Activated naive CD4-positive, alpha-beta T cell treated with anti-CD3 and anti-CD28 coated beads for 36 hours (primary cell): ENCODE measurements at regions not wholly inside any gene's neighbourhood (a gene's known extent, or its start where the extent isn't known, plus 50 kb on each side); places are given as distances from the start of the nearest gene placed in this dataset.

Experiments
- CTCF ChIA-PET: fragments of 350-600 bp; sonication (Branson Sonifier 250); formaldehyde crosslinking; loops from one replicate; lab custom pipeline; 2021; ENCODE audit warnings: antibody characterized with exemption; lab: Charles Lee
- DNase-seq: peaks from one replicate; pipeline ENCODE4 v3.0.0-alpha.2; 2020
- H3K27ac Mint-ChIP-seq: one replicate; pipeline ENCODE4 v1.8.0; 2021; ENCODE audit warnings: mild to moderate bottlenecking, mixed read lengths
- H3K27me3 Mint-ChIP-seq: one replicate; pipeline ENCODE4 v1.8.0; 2021; ENCODE audit warnings: low read depth, mixed read lengths
- H3K36me3 Mint-ChIP-seq: one replicate; pipeline ENCODE4 v1.8.0; 2021; ENCODE audit warnings: low read depth, mixed read lengths
- H3K4me1 Mint-ChIP-seq: one replicate; pipeline ENCODE4 v1.8.0; 2021; ENCODE audit warnings: low read depth, mixed read lengths
- H3K4me3 Mint-ChIP-seq: one replicate; pipeline ENCODE4 v1.8.0; 2021; ENCODE audit warnings: mild to moderate bottlenecking, moderate library complexity, mixed read lengths
- H3K9me3 Mint-ChIP-seq: one replicate; pipeline ENCODE4 v1.8.0; 2021; ENCODE audit warnings: mixed read lengths
- intact Hi-C: fragments of 100-400 bp; cut with micrococcal nuclease; formaldehyde crosslinking; loops from one replicate; pipeline ENCODE4 v1.15.1; 2023

DNA sequence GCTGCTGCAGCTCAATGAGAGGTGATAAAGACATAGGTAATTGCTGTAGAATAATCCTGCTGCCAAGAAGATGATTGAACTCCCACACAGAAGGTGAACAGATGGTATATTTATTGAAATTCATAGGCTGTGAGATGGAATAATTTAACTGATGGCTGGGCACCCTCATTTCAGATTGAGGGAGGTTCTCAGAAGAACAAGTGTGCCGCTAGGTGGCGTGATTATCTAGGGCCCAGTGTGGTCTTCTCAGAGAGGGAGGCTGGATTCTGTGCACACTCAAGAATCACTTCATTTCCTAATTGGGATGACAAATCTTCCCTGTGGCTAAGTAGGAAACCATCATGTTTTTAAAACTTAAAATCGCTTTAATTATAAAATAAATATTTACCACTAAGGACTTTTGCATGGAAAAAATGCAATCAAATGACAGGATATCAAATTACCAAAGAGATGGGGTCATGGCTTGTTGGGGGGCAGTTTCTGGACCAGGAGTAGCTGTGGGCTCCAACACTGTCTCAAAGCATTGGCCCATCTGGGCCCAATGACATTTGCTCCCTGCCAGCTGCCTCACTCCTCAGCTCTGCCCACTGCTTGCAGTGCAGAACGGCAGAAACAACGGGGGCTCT lies 132.3 kb downstream of the SNAPC1 start:
- Mint-ChIP-seq H3K9me3 (no peaks in the 10 kb centered on the region), H3K27me3 (no peaks in the 10 kb centered on the region), H3K4me3 (no peak overlapping the region), H3K36me3 (no peaks in the 10 kb centered on the region), H3K27ac (no peak overlapping the region), H3K4me1 (peaks cover 14% of the 10 kb centered on the region)
- CTCF ChIA-PET = interaction anchor here (0.6 to 3.9 kb wide), 21 partner anchors 8 to 779 kb away, joined by 3 to 43 read pairs (median 4); no protein-coding TSS in a partner anchor
- DNase-seq = peak; percentile 82
- intact Hi-C loops = loop anchor here (1.0 to 10.0 kb wide), 2 partner anchors 233 to 1380 kb away; no protein-coding TSS in a partner anchor

DNA sequence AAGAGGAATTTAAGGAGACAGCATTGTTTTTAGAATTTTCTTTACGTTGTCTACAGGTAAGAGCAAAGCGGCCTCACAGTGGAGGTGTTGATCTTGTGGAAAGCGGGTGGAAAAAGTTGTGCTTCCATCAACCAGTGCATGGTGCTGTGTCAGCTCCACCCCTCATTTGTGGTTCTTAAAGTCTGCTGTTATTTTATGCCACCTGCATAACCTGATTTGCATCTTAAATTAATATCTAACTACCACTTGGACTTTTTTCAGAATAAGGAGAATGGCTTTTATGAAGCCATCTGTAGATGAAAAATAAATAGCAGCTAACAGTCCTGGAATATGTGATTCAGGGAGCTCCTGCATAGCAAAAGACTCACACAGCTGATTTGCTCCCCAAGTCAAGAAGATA lies 135.1 kb downstream of the SNAPC1 start:
- CTCF ChIA-PET = no interaction called here
- DNase-seq = no peak
- Mint-ChIP-seq H3K27me3 (no peaks in the 10 kb centered on the region), H3K27ac (no peak overlapping the region), H3K4me3 (no peak overlapping the region), H3K36me3 (no peaks in the 10 kb centered on the region), H3K4me1 (no peaks in the 10 kb centered on the region), H3K9me3 (no peaks in the 10 kb centered on the region)
- intact Hi-C loops = loop anchor here (10.0 kb wide), 1 partner anchor 1378 kb away; no protein-coding TSS in a partner anchor

DNA sequence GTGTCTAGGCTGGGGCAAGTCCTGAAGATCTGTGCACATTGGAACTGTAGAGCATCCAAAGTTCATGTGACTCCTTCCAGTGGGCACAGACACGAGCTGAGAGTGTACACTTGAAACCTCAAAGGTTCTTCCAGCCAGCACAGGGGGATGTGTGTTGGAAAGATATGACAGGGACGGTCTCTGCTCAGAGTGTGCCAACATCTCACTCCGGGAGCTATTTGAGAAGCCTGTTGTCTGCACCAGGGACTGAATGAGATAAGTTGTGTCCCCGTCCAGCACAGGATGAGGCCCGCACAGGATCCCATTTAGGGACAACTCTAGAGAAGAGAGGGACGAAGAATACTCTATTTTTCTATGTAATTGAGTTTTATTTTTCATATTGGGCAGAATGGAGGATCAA lies 136.3 kb downstream of the SNAPC1 start:
- Mint-ChIP-seq H3K4me3 (no peak overlapping the region), H3K36me3 (no peaks in the 10 kb centered on the region), H3K9me3 (no peaks in the 10 kb centered on the region), H3K27ac (no peak overlapping the region), H3K4me1 (no peaks in the 10 kb centered on the region), H3K27me3 (no peaks in the 10 kb centered on the region)
- intact Hi-C loops = loop anchor here (10.0 kb wide), 1 partner anchor 1376 kb away; no protein-coding TSS in a partner anchor
- no peak for DNase-seq
- CTCF ChIA-PET = interaction anchor here (1.6 kb wide), 1 partner anchor 219 kb away, joined by 3 read pairs; no protein-coding TSS in a partner anchor

DNA sequence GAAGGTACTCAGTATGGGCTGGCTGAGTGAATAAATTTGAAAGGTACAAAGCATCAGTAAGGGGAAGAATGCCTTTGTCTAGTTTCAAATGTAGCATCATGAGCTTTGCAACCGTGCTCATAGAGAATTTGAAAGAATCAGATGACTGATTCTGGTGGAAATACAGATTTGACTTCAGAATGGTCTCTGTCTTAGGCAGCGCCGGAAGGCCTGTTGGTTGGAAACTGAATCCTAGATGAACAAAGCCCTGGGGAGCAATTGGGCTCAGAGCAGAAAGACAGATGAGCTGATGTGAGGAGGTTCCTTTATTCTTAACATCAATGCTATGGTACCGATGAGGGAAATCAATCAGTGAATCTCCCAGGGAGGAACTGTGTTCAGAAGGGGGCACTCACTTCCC lies 137.3 kb downstream of the SNAPC1 start:
- Mint-ChIP-seq H3K27me3 (no peaks in the 10 kb centered on the region), H3K36me3 (no peaks in the 10 kb centered on the region), H3K27ac (no peak overlapping the region), H3K4me1 (no peaks in the 10 kb centered on the region), H3K4me3 (no peak overlapping the region), H3K9me3 (no peaks in the 10 kb centered on the region)
- no peak for DNase-seq
- intact Hi-C loops = loop anchor here (10.0 kb wide), 1 partner anchor 1375 kb away; no protein-coding TSS in a partner anchor
- CTCF ChIA-PET = interaction anchor here (1.6 kb wide), 1 partner anchor 218 kb away, joined by 3 read pairs; no protein-coding TSS in a partner anchor

DNA sequence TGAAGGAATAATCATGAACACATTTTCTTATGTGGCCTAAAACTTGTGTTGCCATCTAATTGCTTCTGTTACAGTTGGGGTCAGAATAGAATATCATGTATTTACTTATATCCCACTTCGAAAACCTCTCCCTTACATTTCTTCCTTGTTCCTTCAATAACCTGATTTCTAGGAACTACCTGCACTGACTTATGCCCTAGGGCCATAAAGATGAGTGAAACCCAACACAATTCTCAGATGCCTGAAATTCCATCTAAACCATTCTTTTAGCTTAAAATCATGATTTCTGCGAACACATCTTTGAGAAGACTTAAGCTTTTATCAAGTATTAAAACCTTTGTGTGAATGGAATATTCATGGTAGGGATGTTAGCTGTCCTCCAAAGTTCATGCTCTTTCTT lies 142.7 kb downstream of the SNAPC1 start:
- no peak overlapping the region for H3K27ac Mint-ChIP-seq
- CTCF ChIA-PET = interaction anchor here (0.7 to 3.4 kb wide), 4 partner anchors 10 to 222 kb away, joined by 3 to 15 read pairs (median 4); no protein-coding TSS in a partner anchor

DNA sequence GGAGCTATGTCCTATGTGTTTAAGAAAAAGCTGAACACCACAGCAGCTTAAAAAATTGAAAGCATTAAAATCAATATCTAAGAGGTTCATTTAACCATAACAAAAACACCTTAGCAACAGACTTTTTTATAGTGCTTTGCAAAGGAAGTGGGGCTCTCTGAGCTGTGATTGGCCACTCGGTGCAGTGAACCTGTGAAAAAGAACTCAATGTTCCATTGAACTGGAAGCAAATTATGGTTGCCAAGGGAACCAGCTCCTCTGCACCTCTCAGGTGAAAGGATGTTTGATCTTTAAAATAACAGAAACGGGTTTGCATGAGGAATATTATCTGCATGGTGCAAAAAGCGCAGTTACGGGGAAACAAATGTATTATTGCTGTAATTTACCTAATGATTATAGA lies 149.4 kb downstream of the SNAPC1 start:
- no peaks in the 10 kb centered on the region for H3K27me3 Mint-ChIP-seq
- intact Hi-C loops = no loop called here
- no peak overlapping the region for H3K4me3 Mint-ChIP-seq
- H3K27ac Mint-ChIP-seq = no peak overlapping the region
- no peaks in the 10 kb centered on the region for H3K9me3 Mint-ChIP-seq
- CTCF ChIA-PET = interaction anchor here (0.6 to 1.2 kb wide), 3 partner anchors 10 to 138 kb away, joined by 3 read pairs; no protein-coding TSS in a partner anchor
- peaks cover 8% of the 10 kb centered on the region for H3K4me1 Mint-ChIP-seq
- no peaks in the 10 kb centered on the region for H3K36me3 Mint-ChIP-seq
- no peak for DNase-seq

More for the DNA sequence above, 142.7 kb downstream of the SNAPC1 start:
- no peaks in the 10 kb centered on the region for H3K27me3 Mint-ChIP-seq
- H3K4me3 Mint-ChIP-seq = no peak overlapping the region
- DNase-seq = no peak
- intact Hi-C loops = no loop called here
- H3K4me1 Mint-ChIP-seq = no peaks in the 10 kb centered on the region
- no peaks in the 10 kb centered on the region for H3K9me3 Mint-ChIP-seq
- no peaks in the 10 kb centered on the region for H3K36me3 Mint-ChIP-seq

DNA sequence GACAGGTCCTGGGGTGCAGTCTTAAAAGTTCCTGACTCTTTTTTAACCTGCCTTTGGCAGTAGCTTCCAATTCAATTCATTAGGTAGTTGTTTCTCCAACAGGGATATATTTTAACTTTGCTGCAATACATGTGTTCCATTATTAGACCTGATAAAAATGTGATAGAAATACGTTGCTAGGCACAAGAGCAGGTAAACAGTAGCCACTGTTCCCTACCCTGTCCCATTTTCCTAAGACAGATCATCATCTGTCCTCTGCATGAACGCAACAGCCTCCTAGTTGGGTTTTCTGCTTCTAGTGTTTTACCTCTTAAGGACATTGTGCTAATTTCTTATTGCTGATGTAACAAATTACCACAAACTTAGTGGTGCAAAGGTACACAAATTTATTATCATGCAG lies 156.8 kb downstream of the SNAPC1 start:
- Mint-ChIP-seq H3K27ac (no peak overlapping the region), H3K27me3 (peaks cover 10% of the 10 kb centered on the region), H3K9me3 (no peaks in the 10 kb centered on the region), H3K4me1 (no peaks in the 10 kb centered on the region), H3K4me3 (no peak overlapping the region), H3K36me3 (no peaks in the 10 kb centered on the region)
- intact Hi-C loops = no loop called here
- CTCF ChIA-PET = no interaction called here
- DNase-seq = no peak

DNA sequence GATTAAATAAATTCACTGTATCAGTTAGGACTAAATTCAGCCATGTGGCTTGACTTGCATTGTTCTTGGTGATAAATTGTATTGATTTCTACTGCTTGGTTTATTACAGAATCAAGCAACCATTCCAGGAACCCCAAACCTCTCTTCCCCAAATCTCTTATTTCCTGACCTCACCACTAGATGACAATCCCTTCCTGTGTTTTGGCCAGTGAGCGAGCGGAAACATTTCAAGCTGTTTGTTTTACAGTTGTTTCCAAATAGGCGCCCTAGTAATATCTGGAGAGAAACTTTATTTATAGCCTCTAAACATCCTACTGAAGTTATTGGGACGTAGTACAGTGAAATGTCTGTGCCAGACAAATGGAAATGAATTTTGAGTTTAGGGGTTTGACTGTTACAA lies 161.1 kb downstream of the SNAPC1 start:
- intact Hi-C loops = no loop called here
- no peaks in the 10 kb centered on the region for H3K9me3 Mint-ChIP-seq
- no peak overlapping the region for H3K27ac Mint-ChIP-seq
- H3K4me1 Mint-ChIP-seq = no peaks in the 10 kb centered on the region
- H3K27me3 Mint-ChIP-seq = peaks cover 15% of the 10 kb centered on the region
- no peak overlapping the region for H3K4me3 Mint-ChIP-seq
- peak; percentile 18 for DNase-seq
- CTCF ChIA-PET = interaction anchor here (0.7 to 1.0 kb wide), 2 partner anchors 200 to 203 kb away, joined by 3 to 6 read pairs; no protein-coding TSS in a partner anchor
- H3K36me3 Mint-ChIP-seq = no peaks in the 10 kb centered on the region

DNA sequence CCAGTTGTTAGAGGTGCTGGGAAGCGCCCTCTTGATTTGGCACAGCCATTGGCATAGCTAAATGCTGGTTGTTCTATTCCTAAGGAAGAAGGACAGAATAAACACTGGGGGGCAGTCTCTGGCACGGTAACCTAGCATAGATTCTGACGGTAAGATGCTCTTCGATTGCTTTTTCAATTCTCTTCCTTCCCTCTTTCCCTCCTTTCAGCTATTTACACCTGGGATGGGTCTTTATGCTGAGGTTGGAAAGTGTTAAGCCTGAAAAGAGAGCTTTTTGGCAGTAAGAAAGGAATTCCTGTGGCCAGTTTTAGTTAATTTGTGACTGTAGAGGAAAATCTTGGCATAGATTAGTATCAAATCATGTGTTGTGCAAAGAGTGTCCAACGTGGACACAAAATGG lies 162.8 kb downstream of the SNAPC1 start:
- Mint-ChIP-seq H3K27me3 (peaks cover 18% of the 10 kb centered on the region), H3K9me3 (no peaks in the 10 kb centered on the region), H3K36me3 (no peaks in the 10 kb centered on the region), H3K4me1 (no peaks in the 10 kb centered on the region), H3K4me3 (no peak overlapping the region), H3K27ac (no peak overlapping the region)
- peak; percentile 45 for DNase-seq
- CTCF ChIA-PET = interaction anchor here (0.5 to 4.7 kb wide), 14 partner anchors 8 to 759 kb away, joined by 3 to 70 read pairs (median 4); no protein-coding TSS in a partner anchor
- intact Hi-C loops = loop anchor here (1.0 kb wide), 1 partner anchor 202 kb away; no protein-coding TSS in a partner anchor

DNA sequence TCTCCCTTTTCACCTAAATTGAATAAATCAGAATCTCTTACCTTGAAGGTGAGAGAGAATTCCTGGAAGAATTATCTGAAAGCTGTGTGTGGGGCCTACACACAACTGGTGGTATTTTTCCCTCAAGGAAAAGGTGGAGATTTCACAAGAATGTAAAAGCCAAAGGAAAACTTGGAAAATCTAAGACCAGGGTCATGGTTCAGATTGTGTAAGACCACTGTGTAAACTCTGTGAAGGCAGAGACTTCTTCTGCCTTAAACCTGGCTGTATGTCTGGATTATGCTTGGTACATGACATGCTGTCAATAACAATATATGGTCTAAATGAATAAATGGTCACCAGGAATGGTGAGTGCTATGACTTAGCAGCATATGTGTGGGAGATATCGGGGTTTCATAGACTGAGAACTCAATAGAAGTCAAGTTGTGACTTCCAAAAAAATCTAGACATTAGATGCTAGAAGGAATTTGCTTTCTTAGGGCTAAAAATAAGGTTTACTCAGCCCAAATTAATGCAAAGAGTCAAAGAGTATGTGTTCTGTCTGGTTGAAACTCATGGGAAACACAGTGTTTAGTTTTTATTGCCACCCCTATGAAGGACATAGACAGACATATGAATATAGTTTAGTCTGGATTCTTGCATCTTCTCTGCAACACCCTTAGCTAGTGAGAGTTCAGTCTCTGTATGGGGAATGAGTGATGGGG lies 163.7 kb downstream of the SNAPC1 start:
- Mint-ChIP-seq H3K36me3 (no peaks in the 10 kb centered on the region), H3K4me1 (no peaks in the 10 kb centered on the region), H3K27me3 (peaks cover 22% of the 10 kb centered on the region), H3K9me3 (no peaks in the 10 kb centered on the region), H3K4me3 (no peak overlapping the region), H3K27ac (no peak overlapping the region)
- no peak for DNase-seq
- CTCF ChIA-PET = interaction anchor here (0.6 to 4.7 kb wide), 9 partner anchors 8 to 759 kb away, joined by 3 to 70 read pairs (median 4); no protein-coding TSS in a partner anchor
- intact Hi-C loops = loop anchor here (1.0 kb wide), 1 partner anchor 201 kb away; no protein-coding TSS in a partner anchor

DNA sequence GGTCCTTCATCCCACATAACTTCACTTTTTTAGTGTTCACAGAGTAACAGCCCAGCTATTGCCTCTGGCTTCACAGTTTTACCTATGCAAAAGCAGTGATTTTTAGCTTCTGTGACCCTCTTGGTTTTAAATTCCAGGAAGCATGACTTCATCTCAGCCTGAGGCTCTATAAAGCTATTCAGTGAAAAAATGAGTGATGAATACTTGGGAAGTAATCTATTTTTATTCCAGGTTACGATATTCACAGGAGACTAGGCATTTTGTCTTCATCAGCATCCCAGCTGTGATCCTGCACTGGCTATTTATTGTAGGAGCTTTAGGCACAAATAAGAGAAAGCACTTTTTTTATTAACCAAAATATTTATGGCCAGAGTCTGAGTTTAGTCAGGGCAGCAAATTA lies 164.8 kb downstream of the SNAPC1 start:
- Mint-ChIP-seq H3K27ac (no peak overlapping the region), H3K4me1 (no peaks in the 10 kb centered on the region), H3K9me3 (no peaks in the 10 kb centered on the region), H3K27me3 (peaks cover 24% of the 10 kb centered on the region), H3K36me3 (no peaks in the 10 kb centered on the region), H3K4me3 (no peak overlapping the region)
- intact Hi-C loops = no loop called here
- DNase-seq = no peak
- CTCF ChIA-PET = interaction anchor here (0.6 to 4.7 kb wide), 8 partner anchors 9 to 1897 kb away, joined by 3 to 70 read pairs (median 3); no protein-coding TSS in a partner anchor

DNA sequence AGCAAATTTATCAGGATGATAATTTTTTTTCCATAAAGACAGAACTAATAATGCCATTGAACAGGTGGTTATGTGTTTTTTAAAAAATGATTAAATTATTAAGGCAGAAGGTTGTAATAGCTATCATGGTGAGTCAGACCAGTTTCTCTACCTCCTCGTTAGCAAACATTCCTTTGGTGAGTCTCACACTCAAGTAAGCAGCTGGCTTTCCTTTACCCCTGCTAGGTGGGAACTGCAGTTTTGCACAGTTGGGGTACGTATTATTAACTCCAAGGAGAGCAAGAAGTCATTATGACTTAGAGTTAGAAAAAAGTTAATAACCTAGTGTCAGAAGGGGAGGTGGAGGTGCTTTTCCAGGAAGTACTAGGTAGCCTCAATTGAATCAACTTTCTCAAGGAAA lies 165.3 kb downstream of the SNAPC1 start:
- H3K27ac Mint-ChIP-seq = no peak overlapping the region
- intact Hi-C loops = no loop called here
- no peaks in the 10 kb centered on the region for H3K4me1 Mint-ChIP-seq
- no peak for DNase-seq
- no peaks in the 10 kb centered on the region for H3K36me3 Mint-ChIP-seq
- peaks cover 20% of the 10 kb centered on the region for H3K27me3 Mint-ChIP-seq
- H3K4me3 Mint-ChIP-seq = no peak overlapping the region
- H3K9me3 Mint-ChIP-seq = no peaks in the 10 kb centered on the region
- CTCF ChIA-PET = interaction anchor here (0.7 to 4.7 kb wide), 6 partner anchors 38 to 1396 kb away, joined by 3 to 70 read pairs (median 4); no protein-coding TSS in a partner anchor
